Tibial nerve (tissue), 4 donors: ENCODE measurements at regions not wholly inside any gene's neighbourhood (a gene's known extent, or its start where the extent isn't known, plus 50 kb on each side); places are given as distances from the start of the nearest gene placed in this dataset.

Experiments
- DNase-seq, 2 donors: peaks; one replicate each; pipeline ENCODE4 v3.0.0-alpha.2; 2019; ENCODE audit warnings: low spot score in 2 of 2
- H3K27ac ChIP-seq, 4 donors: fragments of 200-600 bp; sonication (generic) in 3 of 4; one replicate each; pipeline ENCODE4 v1.5.1; 2017 to 2019; ENCODE audit warnings: mild to moderate bottlenecking in 1 of 4
- H3K27me3 ChIP-seq, 2 donors: fragments of 200-600 bp; sonication (generic) in 1 of 2; one replicate each; pipeline versions ENCODE4 v1.5.1 to v1.6.0; 2017 to 2019
- H3K36me3 ChIP-seq, 3 donors: fragments of 200-600 bp; sonication (generic); one replicate each; pipeline ENCODE4 v1.5.1; 2018 to 2019
- H3K4me1 ChIP-seq, 4 donors: fragments of 200-600 bp; sonication (generic) in 3 of 4; one replicate each; pipeline ENCODE4 v1.5.1; 2017 to 2019
- H3K4me3 ChIP-seq, 4 donors: fragments of 200-600 bp; sonication (generic) in 3 of 4; one replicate each; pipeline ENCODE4 v1.5.1; 2017 to 2019; ENCODE audit warnings: mild to moderate bottlenecking in 1 of 4, moderate library complexity in 1 of 4
- H3K9me3 ChIP-seq, 4 donors: fragments of 200-600 bp; sonication (generic) in 3 of 4; one replicate each; pipeline ENCODE4 v1.5.1; 2017 to 2019
- EP300 ChIP-seq, 2 donors: sonication (generic); formaldehyde crosslinking; IDR thresholded peaks; one replicate each; pipeline ENCODE4 v1.6.1; 2017; ENCODE audit warnings: antibody characterized with exemption in 2 of 2, mild to moderate bottlenecking in 1 of 2
- POLR2A ChIP-seq, 2 donors: fragments of 450-650 bp; IDR thresholded peaks; one replicate each; pipeline ENCODE4 v1.6.1; 2017; ENCODE audit warnings: antibody characterized with exemption in 2 of 2, mild to moderate bottlenecking in 2 of 2, moderate library complexity in 2 of 2
- WGBS, 2 donors: methylation state at CpG; one replicate each; pipeline ENCODE4 v1.1.5; 2018; 5-methylcytosine and 5-hydroxymethylcytosine counted together
- TF ChIP-seq, protein P1 (sequence below), 5 experiments: fragments of 200-600 bp in 3 of 5; fragments of 450-650 bp in 2 of 5; sonication (generic) in 3 of 5; IDR thresholded peaks; one replicate each; pipeline ENCODE4 v1.5.1; 2016 to 2019; ENCODE audit warnings: antibody characterized with exemption in 5 of 5, mild to moderate bottlenecking in 3 of 5, moderate library complexity in 2 of 5

DNA sequence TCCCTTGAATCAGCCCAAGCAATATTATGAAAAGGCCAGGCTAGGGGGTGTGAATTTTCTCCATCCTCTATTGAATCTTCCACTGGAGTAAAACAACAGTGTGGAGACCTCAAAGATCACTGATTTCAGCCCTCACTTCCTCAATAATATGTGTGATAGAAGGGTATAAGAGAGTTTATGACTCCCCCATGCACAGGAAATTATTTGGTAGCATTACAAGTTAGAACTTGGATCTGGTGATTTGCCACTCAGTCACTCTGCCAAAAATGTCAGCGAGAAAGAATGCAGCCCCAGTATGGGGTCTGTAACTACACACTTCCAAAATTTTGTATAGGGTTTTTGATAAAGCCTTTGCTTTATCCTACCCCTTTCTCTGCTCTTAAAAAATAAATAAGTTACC lies 81.0 kb upstream of the KCNMB2 start:
- Histone ChIP-seq H3K4me1 (peaks cover 0 to 4% (median 0%) of the 10 kb centered on the region in 4 donors), H3K9me3 (no peaks in the 10 kb centered on the region), H3K4me3 (no peak overlapping the region), H3K27ac (no peak overlapping the region), H3K36me3 (no peaks in the 10 kb centered on the region), H3K27me3 (no peaks in the 10 kb centered on the region)
- WGBS, 2 donors = 39 to 58% methylated on average over 1 of the region's 1 CpG
- no peak for DNase-seq
- TF ChIP-seq POLR2A (IDR thresholded peaks at IDR 0.05) = no peak
- TF ChIP-seq, protein P1, sequence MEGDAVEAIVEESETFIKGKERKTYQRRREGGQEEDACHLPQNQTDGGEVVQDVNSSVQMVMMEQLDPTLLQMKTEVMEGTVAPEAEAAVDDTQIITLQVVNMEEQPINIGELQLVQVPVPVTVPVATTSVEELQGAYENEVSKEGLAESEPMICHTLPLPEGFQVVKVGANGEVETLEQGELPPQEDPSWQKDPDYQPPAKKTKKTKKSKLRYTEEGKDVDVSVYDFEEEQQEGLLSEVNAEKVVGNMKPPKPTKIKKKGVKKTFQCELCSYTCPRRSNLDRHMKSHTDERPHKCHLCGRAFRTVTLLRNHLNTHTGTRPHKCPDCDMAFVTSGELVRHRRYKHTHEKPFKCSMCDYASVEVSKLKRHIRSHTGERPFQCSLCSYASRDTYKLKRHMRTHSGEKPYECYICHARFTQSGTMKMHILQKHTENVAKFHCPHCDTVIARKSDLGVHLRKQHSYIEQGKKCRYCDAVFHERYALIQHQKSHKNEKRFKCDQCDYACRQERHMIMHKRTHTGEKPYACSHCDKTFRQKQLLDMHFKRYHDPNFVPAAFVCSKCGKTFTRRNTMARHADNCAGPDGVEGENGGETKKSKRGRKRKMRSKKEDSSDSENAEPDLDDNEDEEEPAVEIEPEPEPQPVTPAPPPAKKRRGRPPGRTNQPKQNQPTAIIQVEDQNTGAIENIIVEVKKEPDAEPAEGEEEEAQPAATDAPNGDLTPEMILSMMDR (IDR thresholded peaks at IDR 0.05) = no peak
- TF ChIP-seq EP300 (IDR thresholded peaks at IDR 0.05) = no peak

DNA sequence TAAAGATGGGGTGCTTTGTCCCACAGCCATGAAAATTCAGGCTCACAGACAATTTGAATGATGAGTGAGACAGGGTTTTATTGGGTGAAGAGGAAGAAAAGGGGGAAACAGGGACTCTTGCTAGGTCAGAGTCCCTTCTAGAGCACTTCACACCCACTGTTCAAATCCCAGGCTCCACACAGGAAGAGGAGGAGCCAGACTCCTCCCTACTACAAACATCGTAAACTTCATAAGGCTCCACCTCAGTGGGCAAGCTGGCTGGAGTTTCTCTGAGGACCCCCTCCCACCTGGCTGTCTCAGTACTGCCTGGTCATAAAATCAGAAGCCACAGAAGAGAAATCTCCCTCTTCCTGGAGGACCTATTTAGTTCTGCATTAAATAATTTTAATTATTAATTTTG lies 80.3 kb upstream of the KCNMB2 start:
- 62 to 69% methylated on average over 1 of the region's 1 CpG for WGBS, 2 donors
- no peak for DNase-seq
- H3K27me3 ChIP-seq = no peaks in the 10 kb centered on the region
- no peaks in the 10 kb centered on the region for H3K36me3 ChIP-seq
- peaks cover 0 to 4% (median 0%) of the 10 kb centered on the region in 4 donors for H3K4me1 ChIP-seq
- H3K9me3 ChIP-seq = no peaks in the 10 kb centered on the region
- no peak overlapping the region for H3K4me3 ChIP-seq
- no peak overlapping the region for H3K27ac ChIP-seq
- no peak for TF ChIP-seq EP300 (IDR thresholded peaks at IDR 0.05)
- TF ChIP-seq, protein P1 (IDR thresholded peaks at IDR 0.05) = no peak
- TF ChIP-seq POLR2A (IDR thresholded peaks at IDR 0.05) = no peak

DNA sequence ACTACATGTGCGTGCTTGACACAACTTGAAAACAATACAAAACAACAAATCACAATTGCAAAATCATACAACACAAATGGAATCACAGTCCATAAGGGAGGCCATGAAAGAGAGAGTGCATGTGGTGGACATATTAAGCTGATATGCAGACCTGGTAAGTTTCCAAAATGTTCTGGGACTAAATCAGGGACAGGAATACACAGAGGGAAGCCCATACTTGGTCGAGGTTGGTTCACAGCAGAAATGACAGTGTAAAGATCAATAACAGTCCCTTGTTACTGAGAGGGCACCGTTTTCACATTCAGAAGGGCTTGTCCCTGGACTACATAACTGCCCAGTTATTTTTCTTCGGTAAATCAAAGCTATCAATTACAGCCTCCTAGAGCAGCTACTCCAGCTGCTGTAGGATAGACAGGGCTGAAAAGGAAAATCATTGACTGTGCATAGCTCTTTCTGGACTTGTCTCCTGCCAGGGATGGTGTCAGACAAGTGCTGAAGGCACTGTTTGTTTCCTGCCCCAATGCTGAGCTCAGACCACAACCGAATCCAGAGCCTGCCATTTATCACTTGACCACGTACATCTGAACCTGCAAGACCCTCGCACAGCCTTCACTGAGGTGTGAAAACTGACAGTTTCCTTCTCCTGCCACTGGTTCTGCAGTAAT lies 79.5 kb upstream of the KCNMB2 start:
- no peak for TF ChIP-seq EP300 (IDR thresholded peaks at IDR 0.05)
- TF ChIP-seq POLR2A (IDR thresholded peaks at IDR 0.05) = no peak
- TF ChIP-seq, protein P1 (IDR thresholded peaks at IDR 0.05) = no peak
- no peak for DNase-seq
- WGBS, 2 donors = 44 to 52% methylated on average over 7 of the region's 7 CpGs
- H3K4me1 ChIP-seq = peaks cover 0 to 4% (median 0%) of the 10 kb centered on the region in 4 donors
- H3K27me3 ChIP-seq = peaks cover 0 to 2% of the 10 kb centered on the region in 2 donors
- no peak overlapping the region for H3K4me3 ChIP-seq
- no peaks in the 10 kb centered on the region for H3K36me3 ChIP-seq
- no peak overlapping the region for H3K27ac ChIP-seq
- no peaks in the 10 kb centered on the region for H3K9me3 ChIP-seq

DNA sequence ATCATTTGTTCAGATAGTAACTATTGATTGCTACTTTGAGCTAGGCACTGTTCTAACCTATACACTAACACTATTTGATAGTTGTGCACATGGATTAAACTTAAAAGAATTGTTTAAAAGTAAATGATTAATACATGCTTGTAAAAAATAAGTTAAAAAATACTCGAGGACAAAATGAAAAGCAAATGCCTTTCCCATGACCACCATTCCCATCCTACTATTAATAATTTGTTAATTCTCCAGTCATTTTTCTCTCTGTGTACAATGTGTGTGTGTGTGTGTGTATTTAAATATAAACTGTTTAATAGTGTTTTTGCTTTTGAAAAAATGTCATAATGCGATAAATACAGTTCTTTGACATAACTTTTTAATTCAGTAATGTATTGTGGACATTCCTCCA lies 78.7 kb upstream of the KCNMB2 start:
- 48 to 50% methylated on average over 2 of the region's 2 CpGs for WGBS, 2 donors
- no peak for DNase-seq
- no peaks in the 10 kb centered on the region for H3K9me3 ChIP-seq
- H3K4me1 ChIP-seq = peaks cover 0 to 4% (median 0%) of the 10 kb centered on the region in 4 donors
- H3K27ac ChIP-seq = no peak overlapping the region
- TF ChIP-seq POLR2A (IDR thresholded peaks at IDR 0.05) = no peak
- TF ChIP-seq, protein P1 (IDR thresholded peaks at IDR 0.05) = no peak
- no peak for TF ChIP-seq EP300 (IDR thresholded peaks at IDR 0.05)
- H3K4me3 ChIP-seq = no peak overlapping the region
- peaks cover 0 to 2% of the 10 kb centered on the region in 2 donors for H3K27me3 ChIP-seq
- no peaks in the 10 kb centered on the region for H3K36me3 ChIP-seq

DNA sequence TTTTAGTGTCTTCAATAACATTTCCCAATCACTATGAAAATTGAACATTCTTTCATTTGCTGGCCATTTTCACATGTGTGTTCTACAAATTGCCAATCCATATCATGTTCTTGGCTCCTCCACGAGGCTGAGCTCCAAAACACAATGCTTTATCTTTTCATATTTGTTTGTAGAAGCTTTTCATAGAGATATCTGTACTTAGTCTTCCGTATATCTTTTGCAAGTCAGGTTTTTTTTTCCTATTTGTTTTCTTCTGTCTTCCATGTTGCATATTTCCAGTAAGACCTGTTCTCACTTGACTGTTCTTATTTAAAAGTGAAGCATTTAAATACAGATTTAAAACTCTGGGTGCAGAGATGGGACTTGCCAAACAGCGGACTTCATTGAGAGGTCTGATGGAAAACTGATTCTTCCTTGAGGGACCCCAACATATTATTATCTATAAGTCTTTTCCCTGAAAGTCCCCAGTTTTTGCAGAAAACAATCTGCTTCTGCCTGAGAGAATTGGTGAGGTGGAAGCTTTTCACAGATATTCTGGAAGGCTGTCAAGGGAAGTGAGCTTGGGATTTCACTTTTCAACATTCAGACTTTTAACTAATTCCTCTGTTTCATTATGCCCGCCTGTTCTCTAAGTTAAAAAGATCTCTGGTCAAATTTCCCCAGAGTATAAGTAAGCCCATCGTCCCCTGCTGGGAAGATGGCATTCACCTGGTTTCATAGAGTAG lies 77.8 kb upstream of the KCNMB2 start:
- no peaks in the 10 kb centered on the region for H3K9me3 ChIP-seq
- no peaks in the 10 kb centered on the region for H3K36me3 ChIP-seq
- WGBS, 2 donors = 82 to 83% methylated on average over 5 of the region's 5 CpGs
- H3K27ac ChIP-seq = no peak overlapping the region
- H3K4me1 ChIP-seq = peaks cover 0 to 4% (median 0%) of the 10 kb centered on the region in 4 donors
- H3K4me3 ChIP-seq = no peak overlapping the region
- TF ChIP-seq, protein P1 (IDR thresholded peaks at IDR 0.05) = no peak
- TF ChIP-seq POLR2A (IDR thresholded peaks at IDR 0.05) (no peak), EP300 (IDR thresholded peaks at IDR 0.05) (no peak)
- peaks cover 0 to 2% of the 10 kb centered on the region in 2 donors for H3K27me3 ChIP-seq
- DNase-seq = no peak
